Keratinocyte (primary cell): ENCODE measurements at regions not wholly inside any gene's neighbourhood (a gene's known extent, or its start where the extent isn't known, plus 50 kb on each side); places are given as distances from the start of the nearest gene placed in this dataset.

Source experiments
- DNase-seq: peaks from one replicate; pipeline ENCODE4 v3.0.0-alpha.2; 2011; ENCODE audit warnings: low read depth, missing footprints, low spot score
- FAIRE-seq: peaks from 2 replicates; lab custom pipeline; 2011; peaks lifted over from hg19 to GRCh38; lab: Jason Lieb, UNC
- H2AFZ ChIP-seq: 2 replicates; pipeline ENCODE4 v1.6.0; 2012; ENCODE audit warnings: low read length, control low read depth, inconsistent platforms; ENCODE audit not compliant: control insufficient read depth
- H3K27ac ChIP-seq: 2 replicates; pipeline ENCODE4 v1.5.1; 2011; ENCODE audit warnings: low read length; ENCODE audit not compliant: control insufficient read depth, insufficient read depth
- H3K27me3 ChIP-seq: 3 replicates; pipeline ENCODE4 v1.6.0; 2011; ENCODE audit warnings: low read length; ENCODE audit not compliant: control insufficient read depth, insufficient read depth; ENCODE audit errors: extremely low read depth
- H3K36me3 ChIP-seq, 2 experiments: 2 replicates in 1 of 2; 3 replicates in 1 of 2; pipeline ENCODE4 v1.5.1; 2011; ENCODE audit warnings: low read length in 2 of 2, mild to moderate bottlenecking in 1 of 2; ENCODE audit not compliant: control insufficient read depth in 2 of 2, insufficient read depth in 2 of 2; ENCODE audit errors: extremely low read depth in 1 of 2
- H3K4me1 ChIP-seq: 3 replicates; pipeline ENCODE4 v1.5.1; 2011; ENCODE audit warnings: low read length; ENCODE audit not compliant: control insufficient read depth, insufficient read depth; ENCODE audit errors: extremely low read depth
- H3K4me2 ChIP-seq: 3 replicates; pipeline ENCODE4 v1.6.0; 2011; ENCODE audit warnings: low read depth, low read length; ENCODE audit not compliant: control insufficient read depth, insufficient read depth; ENCODE audit errors: extremely low read depth
- H3K4me3 ChIP-seq, 3 experiments: fragments of 200-600 bp in 1 of 3; sonication (generic) in 1 of 3; 2 replicates in 2 of 3; 3 replicates in 1 of 3; pipeline ENCODE4 v1.5.1; 2011 to 2016; ENCODE audit warnings: low read length in 3 of 3, mild to moderate bottlenecking in 3 of 3, control low read depth in 2 of 3, inconsistent platforms in 1 of 3, low read depth in 1 of 3, mixed read lengths in 1 of 3, mixed run types in 1 of 3, moderate library complexity in 1 of 3; ENCODE audit not compliant: control insufficient read depth in 2 of 3, insufficient read depth in 2 of 3; ENCODE audit errors: extremely low read depth in 1 of 3
- H3K79me2 ChIP-seq: 2 replicates; pipeline ENCODE4 v1.6.0; 2012; ENCODE audit warnings: low read length; ENCODE audit not compliant: control insufficient read depth, insufficient read depth
- H3K9ac ChIP-seq: 3 replicates; pipeline ENCODE4 v1.6.0; 2011; ENCODE audit warnings: low read length; ENCODE audit not compliant: control insufficient read depth, insufficient read depth; ENCODE audit errors: extremely low read depth
- H3K9me1 ChIP-seq: 3 replicates; pipeline ENCODE4 v1.6.0; 2011; ENCODE audit warnings: low read length; ENCODE audit not compliant: control insufficient read depth, insufficient read depth; ENCODE audit errors: extremely low read depth
- H3K9me3 ChIP-seq: 2 replicates; pipeline ENCODE4 v1.5.1; 2012; ENCODE audit warnings: low read depth, low read length; ENCODE audit not compliant: control insufficient read depth
- H4K20me1 ChIP-seq: 3 replicates; pipeline ENCODE4 v1.6.0; 2011; ENCODE audit warnings: low read length; ENCODE audit not compliant: control insufficient read depth, insufficient read depth; ENCODE audit errors: extremely low read depth
- CTCF ChIP-seq, 3 experiments: IDR thresholded peaks in 1 of 3; conservative IDR thresholded peaks in 1 of 3; optimal IDR thresholded peaks in 1 of 3; 2 replicates in 2 of 3; 3 replicates in 1 of 3; pipeline versions ENCODE3 to v1.5.1; 2011; ENCODE audit warnings: low read length in 3 of 3, mild to moderate bottlenecking in 3 of 3, moderate library complexity in 2 of 3, control low read depth in 1 of 3, inconsistent platforms in 1 of 3; ENCODE audit not compliant: insufficient read depth in 2 of 3; ENCODE audit errors: extremely low read depth in 1 of 3
- EZH2 ChIP-seq: IDR thresholded peaks from one replicate; pipeline ENCODE4 v1.6.1; 2012; ENCODE audit warnings: inconsistent platforms, mild to moderate bottlenecking, low read length, moderate library complexity
- dilution Hi-C: fragments of 300-500 bp; cut with MboI; formaldehyde crosslinking; loops from one replicate; pipeline ENCODE4 v1.7.0; 2020; ENCODE audit warnings: low sequenced_read_pairs; ENCODE audit not compliant: extremely low pct_ligation_motif_present

DNA sequence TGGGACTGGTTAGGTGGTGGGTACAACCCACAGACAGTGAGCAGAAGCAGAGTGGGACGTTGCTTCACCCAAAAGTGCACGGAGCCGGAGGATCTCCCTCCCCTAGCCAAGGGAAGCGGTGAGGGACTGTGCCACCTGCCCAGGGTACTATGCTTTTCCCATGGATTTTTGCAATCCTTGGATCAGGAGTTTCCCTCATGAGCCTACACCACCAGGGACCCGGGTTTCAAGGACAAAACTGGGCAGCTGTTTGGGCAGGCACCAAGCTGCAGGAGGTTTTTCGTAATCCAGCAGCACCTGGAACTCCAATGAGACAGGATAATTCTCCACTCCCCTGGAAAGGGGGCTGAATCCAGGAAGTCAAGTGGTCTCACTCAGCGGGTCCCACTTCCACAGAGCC is 209.1 kb upstream of the CXCL12 start:
- no peak for FAIRE-seq
- no peaks in the 10 kb centered on the region for H3K4me1 ChIP-seq
- peaks cover 2% of the 10 kb centered on the region for H3K9me3 ChIP-seq
- no peak overlapping the region for H3K4me2 ChIP-seq
- TF ChIP-seq EZH2 (no peak), CTCF (optimal IDR thresholded peaks at IDR 0.05 in 1 of 3, IDR thresholded peaks at IDR 0.05 in 1 of 3, conservative IDR thresholded peaks at IDR 0.05 in 1 of 3; ENCODE audit: extremely low read depth in 1 of 3, insufficient read depth in 2 of 3, low read length in 3 of 3) (no peak)
- H3K36me3 ChIP-seq = no peaks in the 10 kb centered on the region
- no peak overlapping the region for H3K9ac ChIP-seq
- no peak for DNase-seq
- H3K9me1 ChIP-seq = no peaks in the 10 kb centered on the region
- H3K4me3 ChIP-seq = no peak overlapping the region
- no peak overlapping the region for H3K27ac ChIP-seq
- no peak overlapping the region for H2AFZ ChIP-seq
- no peaks in the 10 kb centered on the region for H3K79me2 ChIP-seq
- H4K20me1 ChIP-seq = no peaks in the 10 kb centered on the region
- H3K27me3 ChIP-seq = no peaks in the 10 kb centered on the region
- dilution Hi-C loops = no loop called here

- dilution Hi-C loops = no loop called here
- no peak for DNase-seq
- TF ChIP-seq CTCF (optimal IDR thresholded peaks at IDR 0.05 in 1 of 3, IDR thresholded peaks at IDR 0.05 in 1 of 3, conservative IDR thresholded peaks at IDR 0.05 in 1 of 3; ENCODE audit: extremely low read depth in 1 of 3, insufficient read depth in 2 of 3, low read length in 3 of 3) = no peak
- no peak for TF ChIP-seq EZH2
These were observed 222.2 kb upstream of the CXCL12 start for GRCh38 chr10:44607116-44607515.

More at GRCh38 chr10:44607116-44607515, 222.2 kb upstream of the CXCL12 start:
- no peaks in the 10 kb centered on the region for H3K79me2 ChIP-seq
- H4K20me1 ChIP-seq = no peaks in the 10 kb centered on the region
- H3K27me3 ChIP-seq = no peaks in the 10 kb centered on the region
- H2AFZ ChIP-seq = no peak overlapping the region
- no peak for FAIRE-seq
- H3K4me2 ChIP-seq = no peak overlapping the region
- H3K4me3 ChIP-seq = no peak overlapping the region
- no peaks in the 10 kb centered on the region for H3K9me3 ChIP-seq
- no peaks in the 10 kb centered on the region for H3K36me3 ChIP-seq
- no peaks in the 10 kb centered on the region for H3K4me1 ChIP-seq
- H3K9me1 ChIP-seq = no peaks in the 10 kb centered on the region
- no peak overlapping the region for H3K27ac ChIP-seq
- H3K9ac ChIP-seq = no peak overlapping the region
